ENCODE measurements at regions not wholly inside any gene's neighbourhood (a gene's known extent, or its start where the extent isn't known, plus 50 kb on each side); places are given as distances from the start of the nearest gene placed in this dataset.
A peak's percentile ranks its signal among the peaks of the same experiment; 100 is the strongest.

DNA sequence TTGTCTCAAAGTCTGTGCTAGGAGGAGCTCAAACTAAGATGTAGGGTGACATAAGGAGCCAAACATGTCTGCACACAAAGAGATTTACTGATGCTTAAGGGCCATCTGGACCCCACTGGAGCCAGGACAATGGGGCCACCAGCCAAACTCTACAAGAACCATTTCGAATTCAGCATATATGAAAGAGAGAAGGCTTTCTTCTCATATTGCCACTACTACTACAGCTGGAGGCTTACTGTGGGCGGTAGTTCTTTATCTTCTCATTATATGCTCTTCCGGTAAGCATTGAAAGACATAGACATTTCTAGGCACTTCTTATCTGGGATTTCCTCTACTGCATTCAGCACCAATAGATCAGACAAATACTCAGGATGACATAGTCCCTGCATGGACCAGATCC, 404.4 kb upstream of the PROK2 start:
- FAIRE-seq: no peak

DNA sequence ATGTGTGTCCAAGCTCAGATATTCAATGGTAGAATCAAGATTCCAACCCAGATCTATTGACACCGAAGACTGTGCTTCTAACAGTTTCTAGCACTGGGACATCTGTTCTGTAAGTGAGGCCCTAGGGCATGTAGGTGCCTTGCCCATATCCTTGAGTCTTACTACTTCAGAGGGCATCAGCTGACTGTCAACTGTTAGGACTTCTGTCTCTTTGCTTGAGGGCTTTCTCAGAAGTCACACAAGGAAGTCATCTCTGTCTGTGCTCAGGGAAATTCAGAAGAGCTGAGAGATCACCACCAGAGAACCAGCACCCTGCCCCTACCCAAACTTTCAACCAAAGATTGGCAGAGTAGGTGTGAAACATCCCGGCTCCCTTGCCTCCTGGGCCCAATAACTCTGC, 403.6 kb upstream of the PROK2 start:
- FAIRE-seq: no peak

DNA sequence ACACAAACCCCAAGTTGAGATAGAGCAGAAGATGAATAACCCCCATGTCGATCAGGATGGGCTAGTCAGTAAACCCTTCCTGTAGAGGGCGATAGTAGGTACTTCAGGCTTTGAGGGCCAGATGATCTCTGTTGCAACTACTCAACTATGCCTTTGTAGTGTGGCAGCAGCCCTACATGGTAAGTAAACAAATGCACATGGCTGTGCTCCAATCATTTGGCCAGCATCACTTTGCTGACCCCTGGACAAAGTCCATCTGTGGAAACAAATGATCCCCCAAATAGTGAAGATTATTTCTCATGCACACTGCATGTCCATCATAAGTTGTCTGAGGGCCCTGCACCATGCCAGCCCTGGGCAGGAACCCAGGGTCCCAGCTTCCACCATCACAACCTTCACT, 402.2 kb upstream of the PROK2 start:
- FAIRE-seq: no peak

GRCh38 chr3:72186400-72186855, 401.5 kb upstream of the PROK2 start:
- FAIRE-seq: no peak

GRCh38 chr3:72185549-72186399, 400.8 kb upstream of the PROK2 start:
- no peak for FAIRE-seq

DNA sequence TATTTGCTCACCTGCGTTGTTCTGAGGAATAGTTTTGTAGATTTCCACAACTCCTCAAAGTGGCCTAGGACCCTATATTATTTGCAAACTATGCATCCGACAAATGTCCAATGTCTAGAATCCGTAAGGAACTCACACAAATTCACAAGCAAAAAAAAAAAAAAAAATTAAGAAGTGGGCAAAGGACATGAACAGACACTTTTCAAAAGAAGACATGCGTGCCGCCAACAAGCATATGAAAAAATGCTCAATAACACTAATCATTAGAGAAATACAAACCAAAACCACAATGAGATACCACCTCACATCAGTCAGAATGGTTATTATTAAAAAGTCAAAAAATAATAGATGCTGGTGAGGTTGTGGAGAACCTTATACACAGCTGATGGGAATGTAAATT, 398.5 kb upstream of the PROK2 start:
- no peak for FAIRE-seq

- FAIRE-seq: no peak
These were observed 397.3 kb upstream of the PROK2 start for GRCh38 chr3:72182206-72182605.

DNA sequence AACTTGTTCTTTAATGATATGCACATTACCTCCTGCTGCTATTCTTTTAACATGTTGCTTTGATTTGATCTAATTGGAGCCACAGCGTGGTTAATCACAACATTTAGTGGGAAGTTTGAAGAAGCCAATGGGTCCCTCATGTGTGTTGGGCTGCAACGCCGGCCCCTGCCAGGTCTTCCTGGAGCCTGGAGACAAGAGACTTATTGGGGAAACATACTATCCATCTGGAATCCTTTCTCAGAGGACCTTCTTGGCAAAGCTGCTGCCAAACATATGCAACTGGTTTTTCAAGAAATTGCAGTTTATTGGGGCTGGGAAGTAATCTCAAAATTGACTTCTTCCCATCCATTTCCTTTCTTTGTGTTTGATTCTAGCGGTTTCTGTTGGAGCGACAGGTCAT, 396.3 kb upstream of the PROK2 start:
- FAIRE-seq: no peak

- no peak for FAIRE-seq
These were observed 395.5 kb upstream of the PROK2 start for GRCh38 chr3:72180405-72180804.

- FAIRE-seq: no peak
These were observed 394.1 kb upstream of the PROK2 start for GRCh38 chr3:72179107-72179464.

DNA sequence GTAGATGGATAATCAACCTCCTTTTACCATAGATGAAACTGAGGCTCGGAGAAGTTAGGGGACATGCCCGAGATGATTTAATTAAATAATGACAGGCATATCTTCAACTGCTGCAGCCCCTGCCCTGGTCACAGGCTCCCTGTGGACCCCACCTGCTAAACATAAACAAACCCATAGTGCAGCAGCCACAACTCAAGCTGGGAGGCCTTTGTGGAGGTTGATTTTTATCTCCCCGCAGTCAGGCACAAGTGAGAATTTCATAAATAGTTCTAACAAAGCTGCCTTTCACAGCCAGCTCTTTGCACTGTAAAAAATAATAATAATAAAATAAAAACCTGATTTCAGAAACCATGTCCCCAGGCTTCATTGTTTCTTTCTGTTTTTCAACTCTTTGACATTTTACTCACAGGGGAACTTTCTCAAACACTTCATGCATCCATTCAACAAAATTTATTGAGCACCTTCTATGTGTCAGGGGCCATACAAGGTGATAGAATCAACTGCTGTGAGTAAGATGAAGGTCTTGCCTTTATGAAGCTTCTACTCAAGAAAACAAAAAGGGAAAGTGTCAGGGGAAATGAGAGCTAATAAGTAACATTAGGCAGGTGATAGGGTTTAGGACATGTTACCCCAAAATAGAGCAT, 393.6 kb upstream of the PROK2 start:
- no peak for FAIRE-seq

DNA sequence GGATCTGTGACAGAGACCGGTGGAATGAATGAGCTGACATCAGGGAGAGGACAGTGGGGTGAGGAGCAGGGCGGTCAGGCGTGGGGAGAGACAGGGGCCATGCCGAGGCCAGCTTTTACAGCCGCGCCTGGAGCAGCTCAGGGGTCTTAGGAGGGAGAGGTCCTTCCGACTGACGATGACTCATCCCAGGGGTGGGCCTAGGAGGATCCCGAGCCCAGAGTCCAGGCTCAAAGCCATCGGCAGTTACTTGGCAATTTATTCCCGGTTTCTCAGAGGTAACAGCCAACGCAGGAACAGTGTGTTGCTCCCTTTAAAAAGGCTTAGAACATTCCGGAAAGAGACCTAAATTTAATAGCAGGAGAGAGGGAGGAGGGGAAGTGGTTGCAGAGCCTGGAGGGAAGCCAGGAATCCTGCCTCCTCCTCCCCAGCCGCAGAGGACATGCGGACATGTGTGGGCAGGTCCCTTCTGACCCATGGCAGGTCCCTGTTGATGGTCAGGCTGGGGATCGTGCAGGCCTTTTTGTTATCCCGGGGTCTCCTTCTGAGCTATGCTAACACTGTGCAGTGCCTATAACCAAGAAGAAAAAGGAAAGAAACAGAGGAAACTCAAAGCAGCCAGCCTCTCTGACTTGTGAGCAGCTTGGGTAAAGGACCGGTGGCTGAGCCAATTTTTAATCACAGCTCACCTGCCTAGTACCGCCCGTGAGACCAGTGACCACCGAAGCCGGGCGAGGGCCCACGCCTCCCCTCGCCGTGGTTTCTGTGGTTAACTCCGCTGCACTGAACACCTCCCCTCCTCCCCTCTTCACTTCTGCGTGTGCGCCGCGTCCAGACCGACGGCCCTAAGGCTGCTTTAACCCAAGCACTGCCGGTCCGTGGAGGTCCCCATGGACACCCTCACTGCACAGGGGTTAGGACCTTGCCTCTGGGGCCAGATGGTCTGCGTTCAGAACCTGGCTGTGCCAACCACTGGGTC, 392.4 kb upstream of the PROK2 start:
- FAIRE-seq: peak; percentile 92

DNA sequence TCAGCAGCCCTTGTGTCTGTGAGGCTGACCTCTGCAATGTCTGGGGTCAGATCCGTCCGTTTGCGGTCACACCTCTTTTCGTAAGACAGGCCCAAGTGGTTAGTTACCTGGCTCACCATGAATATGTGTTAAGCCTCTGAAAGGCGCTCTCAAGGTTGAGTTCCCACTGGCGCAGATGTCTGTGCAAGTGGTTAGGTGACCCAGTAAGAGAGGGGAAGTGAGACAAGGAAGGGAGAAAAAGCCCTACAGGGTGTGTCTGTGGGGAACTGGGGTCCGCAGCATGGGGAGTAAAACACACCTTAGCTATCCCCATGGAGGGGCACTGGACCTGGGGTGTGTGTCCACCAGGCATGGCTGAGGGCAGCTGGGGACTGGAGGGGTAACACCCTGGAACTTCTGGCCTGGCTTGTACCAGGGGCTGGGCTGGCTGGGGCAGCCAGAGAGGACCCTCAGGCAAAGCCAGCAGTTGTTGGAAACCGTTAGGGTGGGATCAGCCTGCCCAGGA, 391.6 kb upstream of the PROK2 start:
- no peak for FAIRE-seq

DNA sequence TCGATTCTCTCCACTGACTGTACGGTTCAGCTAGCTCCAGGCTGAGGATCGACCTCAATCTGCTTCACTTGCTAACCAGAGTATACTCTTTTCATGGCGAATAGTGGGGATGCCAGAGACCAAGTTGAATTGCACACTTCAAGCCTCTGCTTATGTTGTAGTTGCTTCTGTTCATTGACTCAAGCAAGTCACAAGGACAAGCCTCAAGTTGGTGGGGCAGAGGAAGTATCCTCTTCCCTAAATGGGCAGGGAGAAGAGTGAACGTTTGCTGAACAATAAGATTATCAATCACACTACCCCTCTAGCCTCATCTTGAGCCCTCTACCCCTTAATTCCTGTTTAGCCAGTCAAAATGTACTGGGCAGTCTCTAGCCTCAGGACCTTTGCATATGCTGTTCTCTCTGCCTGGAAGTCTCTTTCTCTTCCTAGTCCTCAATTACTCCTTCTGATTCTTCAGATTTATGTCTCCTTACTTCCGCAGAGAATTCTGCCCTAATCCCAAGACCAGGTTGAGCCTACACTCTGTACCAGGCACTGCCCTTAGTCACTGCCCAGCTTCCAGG, 390.4 kb upstream of the PROK2 start:
- no peak for FAIRE-seq

GRCh38 chr3:72174890-72175289, 389.9 kb upstream of the PROK2 start:
- no peak for FAIRE-seq

GRCh38 chr3:72174040-72174439, 389.1 kb upstream of the PROK2 start:
- no peak for FAIRE-seq

DNA sequence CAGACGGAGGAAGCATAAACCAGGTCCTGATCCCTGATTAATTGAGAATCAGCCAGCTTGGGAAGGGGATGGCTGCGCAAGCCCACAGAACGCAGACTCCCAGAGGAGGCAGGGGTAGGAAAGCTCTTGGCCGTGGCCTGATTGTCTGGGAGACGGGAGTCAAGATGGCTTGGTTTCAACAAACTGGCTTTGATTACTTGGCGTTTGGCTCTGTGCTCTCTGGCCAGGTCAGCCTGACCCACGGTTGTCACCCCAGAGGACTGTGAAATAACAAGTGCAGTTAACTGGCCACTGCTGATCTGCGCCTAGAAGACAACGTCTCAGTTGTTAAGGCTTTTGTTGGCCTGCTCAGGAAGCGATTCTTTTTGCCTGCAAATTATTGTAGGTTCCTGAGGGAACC, 387.0 kb upstream of the PROK2 start:
- FAIRE-seq: peak; percentile 91

DNA sequence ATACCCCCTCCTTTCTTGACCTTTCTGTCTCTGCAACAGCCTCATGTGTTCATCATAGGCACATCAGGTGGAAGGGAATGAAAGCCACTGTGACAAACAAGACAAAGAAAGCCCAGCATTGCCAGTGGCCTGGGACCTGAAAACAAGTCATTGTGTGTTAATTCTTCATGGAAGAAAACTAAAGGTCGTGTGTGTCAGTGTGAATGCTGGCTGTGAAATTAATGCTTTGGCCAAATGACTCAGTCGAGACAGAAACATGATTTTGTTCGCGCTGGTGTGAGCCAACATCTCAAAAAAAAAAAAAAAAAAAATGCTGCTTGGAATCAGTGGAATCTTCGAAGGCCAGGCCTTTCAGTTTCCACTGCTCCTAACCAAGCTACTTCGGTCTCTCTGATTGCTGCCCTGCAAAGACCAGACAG, 386.5 kb upstream of the PROK2 start:
- no peak for FAIRE-seq

GRCh38 chr3:72169561-72170472, 384.9 kb upstream of the PROK2 start:
- FAIRE-seq: no peak

- no peak for FAIRE-seq
These were observed 384.2 kb upstream of the PROK2 start for GRCh38 chr3:72169120-72169519.

GRCh38 chr3:72165808-72166207, 380.9 kb upstream of the PROK2 start:
- FAIRE-seq: no peak

- FAIRE-seq: no peak
These were observed 380.4 kb upstream of the PROK2 start for GRCh38 chr3:72165317-72165716.
